Smooth muscle cell (in vitro differentiated cells): ENCODE measurements at regions not wholly inside any gene's neighbourhood (a gene's known extent, or its start where the extent isn't known, plus 50 kb on each side); places are given as distances from the start of the nearest gene placed in this dataset.

Experiments
- DNase-seq: peaks from one replicate; lab custom pipeline; 2025; ENCODE audit not compliant: unreplicated experiment; lab: John Stamatoyannopoulos, UW
- H2AFZ ChIP-seq: fragments of 200-600 bp; sonication (generic); 2 replicates; pipeline ENCODE4 v1.6.0; 2016; ENCODE audit warnings: antibody characterized with exemption, low read depth, mild to moderate bottlenecking
- H3F3A ChIP-seq: fragments of 200-600 bp; sonication (generic); 2 replicates; pipeline ENCODE4 v1.6.0; 2017; ENCODE audit warnings: antibody characterized with exemption, low read depth
- H3K27ac ChIP-seq: fragments of 200-600 bp; sonication (generic); 2 replicates; pipeline ENCODE4 v1.5.1; 2016; ENCODE audit warnings: low read depth, mild to moderate bottlenecking
- H3K27me3 ChIP-seq: fragments of 200-600 bp; sonication (generic); 2 replicates; pipeline ENCODE4 v1.6.1; 2016; ENCODE audit warnings: low read depth, mild to moderate bottlenecking
- H3K36me3 ChIP-seq: fragments of 200-600 bp; sonication (generic); 2 replicates; pipeline ENCODE4 v1.5.1; 2016; ENCODE audit warnings: low read depth
- H3K4me1 ChIP-seq: fragments of 200-600 bp; sonication (generic); 2 replicates; pipeline ENCODE4 v1.5.1; 2016; ENCODE audit warnings: low read depth
- H3K4me2 ChIP-seq: fragments of 200-600 bp; sonication (generic); 2 replicates; pipeline ENCODE4 v1.6.0; 2016; ENCODE audit warnings: mild to moderate bottlenecking
- H3K4me3 ChIP-seq: fragments of 200-600 bp; sonication (generic); 2 replicates; pipeline ENCODE4 v1.5.1; 2016; ENCODE audit warnings: mild to moderate bottlenecking
- H3K79me2 ChIP-seq: fragments of 200-600 bp; sonication (generic); 2 replicates; pipeline ENCODE4 v1.6.0; 2016; ENCODE audit warnings: low read depth, mild to moderate bottlenecking
- H3K9ac ChIP-seq: fragments of 200-600 bp; sonication (generic); 2 replicates; pipeline ENCODE4 v1.6.0; 2016; ENCODE audit warnings: low read depth
- H3K9me3 ChIP-seq: fragments of 200-600 bp; sonication (generic); replicated peaks from 2 replicates; pipeline ENCODE4 v1.5.1; 2016; ENCODE audit warnings: low read depth
- H4K20me1 ChIP-seq: fragments of 200-600 bp; sonication (generic); 2 replicates; pipeline ENCODE4 v1.6.0; 2016; ENCODE audit warnings: low read depth
- CTCF ChIP-seq: fragments of 200-600 bp; sonication (generic); IDR thresholded peaks from 2 replicates; pipeline ENCODE4 v1.5.1; 2017; ENCODE audit warnings: borderline replicate concordance, mild to moderate bottlenecking, antibody characterized with exemption; ENCODE audit not compliant: insufficient read depth, poor library complexity, severe bottlenecking
- WGBS: methylation state at CpG from one replicate; pipeline ENCODE4 v1.1.7; 2016; ENCODE audit warnings: low lambda C conversion rate; 5-methylcytosine and 5-hydroxymethylcytosine counted together

DNA sequence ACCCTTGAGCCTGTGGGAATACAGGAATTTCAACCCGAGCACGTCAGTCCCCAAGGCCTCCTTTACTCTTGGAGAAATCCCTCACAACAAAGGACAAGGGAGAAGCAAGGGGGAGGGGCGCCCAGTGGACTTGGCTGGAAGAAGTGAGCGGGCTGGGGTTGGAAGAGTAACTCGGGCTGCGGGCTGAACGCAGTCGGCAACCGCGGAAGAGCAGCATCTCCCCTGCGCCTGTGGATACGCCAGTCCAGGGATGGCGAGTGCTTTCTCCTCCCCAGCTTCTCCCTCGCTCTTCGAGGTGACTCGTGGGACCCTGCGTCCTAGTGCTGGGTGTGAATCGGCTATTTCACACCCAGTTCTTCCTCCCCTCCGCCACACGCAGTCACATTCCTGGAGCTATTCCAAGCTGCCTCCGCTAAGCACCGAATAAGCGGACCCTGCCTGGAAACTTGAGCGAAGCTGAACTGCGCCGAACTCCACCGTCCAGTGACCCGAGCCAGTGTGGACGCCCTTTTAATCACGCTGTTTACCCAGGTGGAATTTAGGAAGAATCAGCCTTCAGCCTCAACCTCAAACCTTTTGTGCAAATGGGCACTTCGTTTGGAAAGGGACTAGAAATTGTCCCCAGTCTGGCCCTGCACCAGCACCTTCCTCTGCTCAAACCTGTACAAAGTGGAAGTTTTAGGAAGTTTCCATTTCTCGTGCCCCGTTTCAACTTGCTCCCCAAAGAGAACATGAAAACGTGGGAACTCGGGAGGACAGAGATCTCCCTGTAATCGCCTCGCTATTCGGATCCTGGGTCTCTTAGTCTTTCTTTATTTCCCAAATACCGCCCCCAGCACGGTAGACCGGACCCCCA lies 64.3 kb upstream of the WDR17 start:
- Histone ChIP-seq H2AFZ (peak overlapping the region; percentile 87), H3K9ac (no peak overlapping the region), H3K9me3 (no peaks in the 10 kb centered on the region), H4K20me1 (no peaks in the 10 kb centered on the region), H3K79me2 (no peaks in the 10 kb centered on the region), H3K36me3 (no peaks in the 10 kb centered on the region), H3K4me3 (peak overlapping the region; percentile 58), H3K27ac (no peak overlapping the region), H3K27me3 (peaks cover 43% of the 10 kb centered on the region), H3K4me2 (peak overlapping the region; percentile 94), H3K4me1 (peaks cover 9% of the 10 kb centered on the region), H3F3A (no peaks in the 10 kb centered on the region)
- no peak for TF ChIP-seq CTCF
- DNase-seq: peak; percentile 14
- 1% methylated on average over 40 of the region's 41 CpGs for WGBS

DNA sequence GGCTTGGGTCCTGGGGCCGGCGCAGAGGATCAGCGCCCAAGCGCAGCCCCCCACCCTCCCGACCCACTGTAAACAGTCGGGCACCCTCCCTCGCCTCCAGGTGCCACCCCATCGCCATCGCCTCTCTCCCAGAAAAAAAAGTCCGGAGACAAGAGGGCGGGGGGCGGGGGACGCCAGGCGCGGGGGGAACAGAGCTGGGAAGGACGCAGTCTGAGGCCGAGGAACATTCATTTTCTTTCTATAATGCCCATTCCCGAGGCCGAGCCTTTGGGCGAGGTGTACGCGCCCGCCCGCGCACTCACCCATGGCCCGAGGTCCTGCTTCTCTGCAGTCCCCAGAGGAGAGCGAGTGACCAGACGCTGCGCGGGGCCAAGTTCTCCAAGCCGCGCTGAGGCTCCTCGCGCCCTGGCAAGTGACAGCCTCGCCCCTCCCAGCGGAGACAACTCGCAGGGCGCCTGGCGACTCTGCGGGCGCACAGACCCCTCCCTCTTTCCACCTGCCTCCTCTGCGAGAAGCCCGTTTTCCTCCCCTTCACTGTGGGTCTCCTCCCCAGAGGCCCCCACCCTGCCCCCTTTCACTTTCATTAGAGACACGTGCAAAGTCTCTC lies 63.5 kb upstream of the WDR17 start:
- H4K20me1 ChIP-seq: no peaks in the 10 kb centered on the region
- H3K79me2 ChIP-seq: no peaks in the 10 kb centered on the region
- H3K27ac ChIP-seq: no peak overlapping the region
- 2% methylated on average over 28 of the region's 44 CpGs for WGBS
- no peak overlapping the region for H3K9ac ChIP-seq
- H2AFZ ChIP-seq: peak overlapping the region; percentile 47
- no peak for TF ChIP-seq CTCF
- no peaks in the 10 kb centered on the region for H3K9me3 ChIP-seq
- peak; percentile 0 for DNase-seq
- no peaks in the 10 kb centered on the region for H3K36me3 ChIP-seq
- peak overlapping the region; percentile 94 for H3K4me2 ChIP-seq
- H3K4me1 ChIP-seq: peaks cover 9% of the 10 kb centered on the region
- H3F3A ChIP-seq: no peaks in the 10 kb centered on the region
- H3K27me3 ChIP-seq: peaks cover 43% of the 10 kb centered on the region
- peak overlapping the region; percentile 58 for H3K4me3 ChIP-seq

- Histone ChIP-seq H3K79me2 (no peaks in the 10 kb centered on the region), H3K4me1 (peaks cover 6% of the 10 kb centered on the region), H3K27me3 (peaks cover 32% of the 10 kb centered on the region), H3K9me3 (no peaks in the 10 kb centered on the region), H3K4me3 (no peak overlapping the region), H3F3A (no peaks in the 10 kb centered on the region), H3K36me3 (no peaks in the 10 kb centered on the region), H3K4me2 (no peak overlapping the region), H2AFZ (no peak overlapping the region), H3K9ac (no peak overlapping the region), H3K27ac (no peak overlapping the region), H4K20me1 (no peaks in the 10 kb centered on the region)
- 81% methylated on average over 3 of the region's 3 CpGs for WGBS
- TF ChIP-seq CTCF: no peak
- DNase-seq: no peak
These were observed 59.9 kb upstream of the WDR17 start for GRCh38 chr4:176005766-176006165.
